ENCODE measurements at regions not wholly inside any gene's neighbourhood (a gene's known extent, or its start where the extent isn't known, plus 50 kb on each side); places are given as distances from the start of the nearest gene placed in this dataset.
A peak's percentile ranks its signal among the peaks of the same experiment; 100 is the strongest.

- peak; percentile 86 to 88 for DNase-seq (ENCODE audit: low read depth in 2 of 2)
Observed at GRCh38 chr2:15042801-15043217, 410.3 kb downstream of the LRATD1 start.

GRCh38 chr2:15043336-15044058 is 411.0 kb downstream of the LRATD1 start:
- DNase-seq (ENCODE audit: low read depth in 2 of 2): no peak

GRCh38 chr2:15045054-15045453 is 412.5 kb downstream of the LRATD1 start:
- no peak for DNase-seq (ENCODE audit: low read depth in 2 of 2)

- DNase-seq (ENCODE audit: low read depth in 2 of 2): no peak
Observed at GRCh38 chr2:15047184-15047583, 414.7 kb downstream of the LRATD1 start.

- no peak for DNase-seq (ENCODE audit: low read depth in 2 of 2)
Observed at GRCh38 chr2:15048000-15048399, 415.5 kb downstream of the LRATD1 start.

GRCh38 chr2:15049096-15049993 is 416.8 kb downstream of the LRATD1 start:
- no peak for DNase-seq (ENCODE audit: low read depth in 2 of 2)

GRCh38 chr2:15050483-15050882 is 418.0 kb downstream of the LRATD1 start:
- peak; percentile 32 for DNase-seq (ENCODE audit: low read depth in 2 of 2)

GRCh38 chr2:15053542-15053941 is 421.0 kb downstream of the LRATD1 start:
- no peak for DNase-seq (ENCODE audit: low read depth in 2 of 2)

- DNase-seq (ENCODE audit: low read depth in 2 of 2): peak; percentile 34 to 54
Observed at GRCh38 chr2:15058015-15058720, 425.7 kb downstream of the LRATD1 start.

GRCh38 chr2:15058721-15059157 is 426.2 kb downstream of the LRATD1 start:
- no peak for DNase-seq (ENCODE audit: low read depth in 2 of 2)

GRCh38 chr2:15059870-15060512 is 427.5 kb downstream of the LRATD1 start:
- DNase-seq (ENCODE audit: low read depth in 2 of 2): no peak

- no peak for DNase-seq (ENCODE audit: low read depth in 2 of 2)
Observed at GRCh38 chr2:15061268-15061667, 428.8 kb downstream of the LRATD1 start.

GRCh38 chr2:15066138-15066537 is 433.6 kb downstream of the LRATD1 start:
- no peak for DNase-seq (ENCODE audit: low read depth in 2 of 2)

GRCh38 chr2:15069149-15069548 is 436.6 kb downstream of the LRATD1 start:
- peak; percentile 86 to 87 for DNase-seq (ENCODE audit: low read depth in 2 of 2)

- no peak for DNase-seq (ENCODE audit: low read depth in 2 of 2)
Observed at GRCh38 chr2:15072836-15073235, 440.3 kb downstream of the LRATD1 start.

GRCh38 chr2:15073664-15074063 is 441.1 kb downstream of the LRATD1 start:
- DNase-seq (ENCODE audit: low read depth in 2 of 2): peak; percentile 40 to 47

GRCh38 chr2:15074319-15074718 is 441.8 kb downstream of the LRATD1 start:
- DNase-seq (ENCODE audit: low read depth in 2 of 2): no peak

GRCh38 chr2:15074751-15075700 is 442.5 kb downstream of the LRATD1 start:
- no peak for DNase-seq (ENCODE audit: low read depth in 2 of 2)

GRCh38 chr2:15076668-15077067 is 444.2 kb downstream of the LRATD1 start:
- no peak for DNase-seq (ENCODE audit: low read depth in 2 of 2)

- no peak for DNase-seq (ENCODE audit: low read depth in 2 of 2)
Observed at GRCh38 chr2:15081356-15081755, 448.8 kb downstream of the LRATD1 start.
